ENCODE measurements at regions not wholly inside any gene's neighbourhood (a gene's known extent, or its start where the extent isn't known, plus 50 kb on each side); places are given as distances from the start of the nearest gene placed in this dataset.

DNA sequence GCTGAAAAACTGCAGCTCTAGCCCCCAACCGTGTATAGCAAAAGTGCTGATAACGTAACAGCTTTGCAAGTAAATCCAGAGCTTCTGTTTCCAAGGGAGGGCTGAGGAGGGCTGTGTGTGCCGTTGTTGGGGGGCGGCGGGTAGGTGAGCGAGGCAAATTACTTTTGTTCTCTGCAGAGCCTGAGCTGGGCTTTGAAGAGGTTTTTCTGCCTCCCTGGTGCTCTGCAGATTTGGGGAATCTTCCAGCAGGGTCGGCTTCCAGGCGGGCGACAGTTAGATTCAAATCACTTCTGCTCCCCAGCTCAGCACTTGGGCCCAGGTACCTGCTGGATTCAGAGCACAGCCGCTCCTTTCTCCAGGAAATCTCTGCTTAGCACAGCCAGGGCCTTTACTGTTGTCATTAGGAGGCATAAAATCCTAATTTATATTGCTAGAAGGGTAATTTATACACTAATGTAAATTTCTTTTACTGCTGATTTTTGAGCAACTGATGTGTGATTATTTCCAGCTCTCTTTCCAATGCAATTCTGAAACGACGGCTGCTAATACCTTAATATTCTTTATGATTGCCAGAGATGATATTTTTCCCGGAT lies 442.4 kb downstream of the TYW1 start:
- no peak for TF ChIP-seq ZNF544 (tag by site-specific recombination; IDR thresholded peaks at IDR 0.05)
- TF ChIP-seq, protein P1, sequence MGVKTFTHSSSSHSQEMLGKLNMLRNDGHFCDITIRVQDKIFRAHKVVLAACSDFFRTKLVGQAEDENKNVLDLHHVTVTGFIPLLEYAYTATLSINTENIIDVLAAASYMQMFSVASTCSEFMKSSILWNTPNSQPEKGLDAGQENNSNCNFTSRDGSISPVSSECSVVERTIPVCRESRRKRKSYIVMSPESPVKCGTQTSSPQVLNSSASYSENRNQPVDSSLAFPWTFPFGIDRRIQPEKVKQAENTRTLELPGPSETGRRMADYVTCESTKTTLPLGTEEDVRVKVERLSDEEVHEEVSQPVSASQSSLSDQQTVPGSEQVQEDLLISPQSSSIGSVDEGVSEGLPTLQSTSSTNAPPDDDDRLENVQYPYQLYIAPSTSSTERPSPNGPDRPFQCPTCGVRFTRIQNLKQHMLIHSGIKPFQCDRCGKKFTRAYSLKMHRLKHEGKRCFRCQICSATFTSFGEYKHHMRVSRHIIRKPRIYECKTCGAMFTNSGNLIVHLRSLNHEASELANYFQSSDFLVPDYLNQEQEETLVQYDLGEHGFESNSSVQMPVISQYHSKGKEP (tag by site-specific recombination; IDR thresholded peaks at IDR 0.05), result no peak
- TF ChIP-seq ZNF239 (tag by site-specific recombination; IDR thresholded peaks at IDR 0.05), result no peak
- TF ChIP-seq, protein P2, sequence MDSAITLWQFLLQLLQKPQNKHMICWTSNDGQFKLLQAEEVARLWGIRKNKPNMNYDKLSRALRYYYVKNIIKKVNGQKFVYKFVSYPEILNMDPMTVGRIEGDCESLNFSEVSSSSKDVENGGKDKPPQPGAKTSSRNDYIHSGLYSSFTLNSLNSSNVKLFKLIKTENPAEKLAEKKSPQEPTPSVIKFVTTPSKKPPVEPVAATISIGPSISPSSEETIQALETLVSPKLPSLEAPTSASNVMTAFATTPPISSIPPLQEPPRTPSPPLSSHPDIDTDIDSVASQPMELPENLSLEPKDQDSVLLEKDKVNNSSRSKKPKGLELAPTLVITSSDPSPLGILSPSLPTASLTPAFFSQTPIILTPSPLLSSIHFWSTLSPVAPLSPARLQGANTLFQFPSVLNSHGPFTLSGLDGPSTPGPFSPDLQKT (IDR thresholded peaks at IDR 0.05; ENCODE audit: borderline replicate concordance, low read depth, low read length), result no peak
- TF ChIP-seq, protein P3, sequence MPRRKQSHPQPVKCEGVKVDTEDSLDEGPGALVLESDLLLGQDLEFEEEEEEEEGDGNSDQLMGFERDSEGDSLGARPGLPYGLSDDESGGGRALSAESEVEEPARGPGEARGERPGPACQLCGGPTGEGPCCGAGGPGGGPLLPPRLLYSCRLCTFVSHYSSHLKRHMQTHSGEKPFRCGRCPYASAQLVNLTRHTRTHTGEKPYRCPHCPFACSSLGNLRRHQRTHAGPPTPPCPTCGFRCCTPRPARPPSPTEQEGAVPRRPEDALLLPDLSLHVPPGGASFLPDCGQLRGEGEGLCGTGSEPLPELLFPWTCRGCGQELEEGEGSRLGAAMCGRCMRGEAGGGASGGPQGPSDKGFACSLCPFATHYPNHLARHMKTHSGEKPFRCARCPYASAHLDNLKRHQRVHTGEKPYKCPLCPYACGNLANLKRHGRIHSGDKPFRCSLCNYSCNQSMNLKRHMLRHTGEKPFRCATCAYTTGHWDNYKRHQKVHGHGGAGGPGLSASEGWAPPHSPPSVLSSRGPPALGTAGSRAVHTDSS (tag by site-specific recombination; IDR thresholded peaks at IDR 0.05), result no peak
- TF ChIP-seq GLI4 (tag by site-specific recombination; IDR thresholded peaks at IDR 0.05), result no peak
- no peak for TF ChIP-seq ZNF571 (tag by site-specific recombination; IDR thresholded peaks at IDR 0.05)
- TF ChIP-seq, protein P4, sequence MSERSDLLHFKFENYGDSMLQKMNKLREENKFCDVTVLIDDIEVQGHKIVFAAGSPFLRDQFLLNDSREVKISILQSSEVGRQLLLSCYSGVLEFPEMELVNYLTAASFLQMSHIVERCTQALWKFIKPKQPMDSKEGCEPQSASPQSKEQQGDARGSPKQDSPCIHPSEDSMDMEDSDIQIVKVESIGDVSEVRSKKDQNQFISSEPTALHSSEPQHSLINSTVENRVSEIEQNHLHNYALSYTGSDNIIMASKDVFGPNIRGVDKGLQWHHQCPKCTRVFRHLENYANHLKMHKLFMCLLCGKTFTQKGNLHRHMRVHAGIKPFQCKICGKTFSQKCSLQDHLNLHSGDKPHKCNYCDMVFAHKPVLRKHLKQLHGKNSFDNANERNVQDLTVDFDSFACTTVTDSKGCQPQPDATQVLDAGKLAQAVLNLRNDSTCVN (tag by site-specific recombination; optimal IDR thresholded peaks at IDR 0.05), result no peak
- TF ChIP-seq ZNF837 (tag by site-specific recombination; IDR thresholded peaks at IDR 0.05), result no peak
- TF ChIP-seq ZNF335 (tag by site-specific recombination; conservative IDR thresholded peaks at IDR 0.05), result no peak
- no peak for TF ChIP-seq ZNF610 (tag by site-specific recombination; IDR thresholded peaks at IDR 0.05; ENCODE audit: borderline replicate concordance)
- no peak for TF ChIP-seq ZNF624 (tag by site-specific recombination; IDR thresholded peaks at IDR 0.05)
- no peak for TF ChIP-seq MYNN (tag by site-specific recombination; IDR thresholded peaks at IDR 0.05; ENCODE audit: borderline replicate concordance)
- no peak for TF ChIP-seq OVOL3 (tag by site-specific recombination; IDR thresholded peaks at IDR 0.05)
- TF ChIP-seq ZNF664 (tag by site-specific recombination; IDR thresholded peaks at IDR 0.05), result no peak
- no peak for TF ChIP-seq ZNF529 (tag by site-specific recombination; IDR thresholded peaks at IDR 0.05; ENCODE audit: insufficient replicate concordance)
- no peak for TF ChIP-seq SP2 (tag by site-specific recombination; IDR thresholded peaks at IDR 0.05)
- TF ChIP-seq, protein P5, sequence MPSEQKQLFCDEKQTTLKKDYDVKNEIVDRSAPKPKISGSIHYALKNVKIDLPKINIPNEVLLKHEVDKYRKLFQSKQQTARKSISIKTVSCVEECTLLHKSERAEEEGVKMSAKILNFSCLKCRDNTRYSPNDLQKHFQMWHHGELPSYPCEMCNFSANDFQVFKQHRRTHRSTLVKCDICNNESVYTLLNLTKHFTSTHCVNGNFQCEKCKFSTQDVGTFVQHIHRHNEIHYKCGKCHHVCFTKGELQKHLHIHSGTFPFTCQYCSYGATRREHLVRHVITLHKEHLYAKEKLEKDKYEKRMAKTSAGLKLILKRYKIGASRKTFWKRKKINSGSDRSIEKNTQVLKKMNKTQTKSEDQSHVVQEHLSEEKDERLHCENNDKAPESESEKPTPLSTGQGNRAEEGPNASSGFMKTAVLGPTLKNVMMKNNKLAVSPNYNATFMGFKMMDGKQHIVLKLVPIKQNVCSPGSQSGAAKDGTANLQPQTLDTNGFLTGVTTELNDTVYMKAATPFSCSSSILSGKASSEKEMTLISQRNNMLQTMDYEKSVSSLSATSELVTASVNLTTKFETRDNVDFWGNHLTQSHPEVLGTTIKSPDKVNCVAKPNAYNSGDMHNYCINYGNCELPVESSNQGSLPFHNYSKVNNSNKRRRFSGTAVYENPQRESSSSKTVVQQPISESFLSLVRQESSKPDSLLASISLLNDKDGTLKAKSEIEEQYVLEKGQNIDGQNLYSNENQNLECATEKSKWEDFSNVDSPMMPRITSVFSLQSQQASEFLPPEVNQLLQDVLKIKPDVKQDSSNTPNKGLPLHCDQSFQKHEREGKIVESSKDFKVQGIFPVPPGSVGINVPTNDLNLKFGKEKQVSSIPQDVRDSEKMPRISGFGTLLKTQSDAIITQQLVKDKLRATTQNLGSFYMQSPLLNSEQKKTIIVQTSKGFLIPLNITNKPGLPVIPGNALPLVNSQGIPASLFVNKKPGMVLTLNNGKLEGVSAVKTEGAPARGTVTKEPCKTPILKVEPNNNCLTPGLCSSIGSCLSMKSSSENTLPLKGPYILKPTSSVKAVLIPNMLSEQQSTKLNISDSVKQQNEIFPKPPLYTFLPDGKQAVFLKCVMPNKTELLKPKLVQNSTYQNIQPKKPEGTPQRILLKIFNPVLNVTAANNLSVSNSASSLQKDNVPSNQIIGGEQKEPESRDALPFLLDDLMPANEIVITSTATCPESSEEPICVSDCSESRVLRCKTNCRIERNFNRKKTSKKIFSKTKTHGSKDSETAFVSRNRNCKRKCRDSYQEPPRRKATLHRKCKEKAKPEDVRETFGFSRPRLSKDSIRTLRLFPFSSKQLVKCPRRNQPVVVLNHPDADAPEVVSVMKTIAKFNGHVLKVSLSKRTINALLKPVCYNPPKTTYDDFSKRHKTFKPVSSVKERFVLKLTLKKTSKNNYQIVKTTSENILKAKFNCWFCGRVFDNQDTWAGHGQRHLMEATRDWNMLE (tag by site-specific recombination; conservative IDR thresholded peaks at IDR 0.05; ENCODE audit: low read depth), result no peak
- CTCF ChIA-PET, result interaction anchor here (0.5 to 0.9 kb wide), 3 partner anchors 19 to 476 kb away, joined by 3 read pairs; no protein-coding TSS in a partner anchor
- Histone ChIP-seq H3K27ac (ENCODE audit: extremely low read depth, low read depth, low read length) (no peak overlapping the region), H3K36me3 (ENCODE audit: control insufficient read depth in 2 of 2, insufficient read depth in 1 of 2, low read length in 2 of 2) (no peaks in the 10 kb centered on the region), H3K9me3 (ENCODE audit: control insufficient read depth, insufficient read depth, low read depth, low read length) (no peaks in the 10 kb centered on the region), H3K4me1 (ENCODE audit: control insufficient read depth, insufficient read depth, low read length) (no peaks in the 10 kb centered on the region), H3K4me3 (ENCODE audit: low read depth, low read length) (no peak overlapping the region)
- POLR2A ChIA-PET, result no interaction called here

All from HEK293 (cell line).